ENCODE measurements at regions not wholly inside any gene's neighbourhood (a gene's known extent, or its start where the extent isn't known, plus 50 kb on each side); places are given as distances from the start of the nearest gene placed in this dataset.

DNA sequence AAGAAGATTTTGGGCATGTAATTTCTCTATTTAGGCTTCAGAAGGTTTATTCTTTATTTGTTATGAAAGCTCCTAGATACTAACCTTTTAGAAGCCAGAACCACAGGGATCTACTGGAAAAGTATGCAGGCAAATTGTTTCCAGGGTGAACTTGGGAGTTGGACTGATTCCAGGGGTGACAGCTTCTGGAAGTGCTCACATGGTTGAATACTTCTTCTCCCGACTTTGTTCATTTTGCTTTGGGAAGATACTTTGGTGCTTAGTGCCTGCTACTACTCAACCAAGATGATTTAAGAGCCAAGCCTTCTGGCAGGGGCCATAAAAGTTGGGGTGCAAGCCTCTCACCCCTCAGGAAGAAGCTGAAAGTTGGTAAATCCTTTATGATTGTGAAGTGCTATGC, 445.6 kb downstream of the ACTRT1 start:
- H3K9ac ChIP-seq (ENCODE audit: low read depth, low read length, poor library complexity, severe bottlenecking), result no peak overlapping the region

GRCh38 chrX:127596882-127597281, 455.3 kb downstream of the ACTRT1 start:
- H3K36me3 ChIP-seq (ENCODE audit: insufficient read depth, low read length), result no peaks in the 10 kb centered on the region
- H2AFZ ChIP-seq (ENCODE audit: low read length), result no peak overlapping the region
- no peak overlapping the region for H3K9ac ChIP-seq (ENCODE audit: low read depth, low read length, poor library complexity, severe bottlenecking)
- H3K4me2 ChIP-seq (ENCODE audit: low read depth, low read length, poor library complexity, severe bottlenecking), result no peak overlapping the region
- H3K27me3 ChIP-seq (ENCODE audit: insufficient read depth, low read length, poor library complexity, severe bottlenecking), result no peaks in the 10 kb centered on the region
- TF ChIP-seq, protein P1, sequence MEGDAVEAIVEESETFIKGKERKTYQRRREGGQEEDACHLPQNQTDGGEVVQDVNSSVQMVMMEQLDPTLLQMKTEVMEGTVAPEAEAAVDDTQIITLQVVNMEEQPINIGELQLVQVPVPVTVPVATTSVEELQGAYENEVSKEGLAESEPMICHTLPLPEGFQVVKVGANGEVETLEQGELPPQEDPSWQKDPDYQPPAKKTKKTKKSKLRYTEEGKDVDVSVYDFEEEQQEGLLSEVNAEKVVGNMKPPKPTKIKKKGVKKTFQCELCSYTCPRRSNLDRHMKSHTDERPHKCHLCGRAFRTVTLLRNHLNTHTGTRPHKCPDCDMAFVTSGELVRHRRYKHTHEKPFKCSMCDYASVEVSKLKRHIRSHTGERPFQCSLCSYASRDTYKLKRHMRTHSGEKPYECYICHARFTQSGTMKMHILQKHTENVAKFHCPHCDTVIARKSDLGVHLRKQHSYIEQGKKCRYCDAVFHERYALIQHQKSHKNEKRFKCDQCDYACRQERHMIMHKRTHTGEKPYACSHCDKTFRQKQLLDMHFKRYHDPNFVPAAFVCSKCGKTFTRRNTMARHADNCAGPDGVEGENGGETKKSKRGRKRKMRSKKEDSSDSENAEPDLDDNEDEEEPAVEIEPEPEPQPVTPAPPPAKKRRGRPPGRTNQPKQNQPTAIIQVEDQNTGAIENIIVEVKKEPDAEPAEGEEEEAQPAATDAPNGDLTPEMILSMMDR (conservative IDR thresholded peaks at IDR 0.05; ENCODE audit: low read length), result no peak
- TF ChIP-seq EZH2phosphoT487 (IDR thresholded peaks at IDR 0.05; ENCODE audit: borderline replicate concordance), result no peak
- no peaks in the 10 kb centered on the region for H3K9me2 ChIP-seq (replicated peaks; ENCODE audit: low read depth, low read length)
- H3K9me3 ChIP-seq (ENCODE audit: insufficient read depth, low read depth, low read length), result no peaks in the 10 kb centered on the region
- H3K4me3 ChIP-seq (ENCODE audit: low read length, poor library complexity, severe bottlenecking), result no peak overlapping the region
- no peaks in the 10 kb centered on the region for H3F3A ChIP-seq (ENCODE audit: low read depth)
- H3K79me2 ChIP-seq (ENCODE audit: insufficient read depth, low read length), result no peaks in the 10 kb centered on the region
- H4K20me1 ChIP-seq (ENCODE audit: insufficient read depth, low read length, poor library complexity, severe bottlenecking), result no peaks in the 10 kb centered on the region
- H3K4me1 ChIP-seq (ENCODE audit: insufficient read depth, low read length, poor library complexity, severe bottlenecking), result no peaks in the 10 kb centered on the region

More for the DNA sequence above, 445.6 kb downstream of the ACTRT1 start:
- H3K9me2 ChIP-seq (replicated peaks; ENCODE audit: low read depth, low read length), result no peaks in the 10 kb centered on the region
- no peak overlapping the region for H2AFZ ChIP-seq (ENCODE audit: low read length)
- H3K9me3 ChIP-seq (ENCODE audit: insufficient read depth, low read depth, low read length), result no peaks in the 10 kb centered on the region
- H3K27me3 ChIP-seq (ENCODE audit: insufficient read depth, low read length, poor library complexity, severe bottlenecking), result no peaks in the 10 kb centered on the region
- no peaks in the 10 kb centered on the region for H4K20me1 ChIP-seq (ENCODE audit: insufficient read depth, low read length, poor library complexity, severe bottlenecking)
- no peak overlapping the region for H3K4me3 ChIP-seq (ENCODE audit: low read length, poor library complexity, severe bottlenecking)
- no peak for TF ChIP-seq EZH2phosphoT487 (IDR thresholded peaks at IDR 0.05; ENCODE audit: borderline replicate concordance)
- TF ChIP-seq, protein P1 (conservative IDR thresholded peaks at IDR 0.05; ENCODE audit: low read length), result no peak
- H3K79me2 ChIP-seq (ENCODE audit: insufficient read depth, low read length), result no peaks in the 10 kb centered on the region
- no peaks in the 10 kb centered on the region for H3K36me3 ChIP-seq (ENCODE audit: insufficient read depth, low read length)
- no peaks in the 10 kb centered on the region for H3K4me1 ChIP-seq (ENCODE audit: insufficient read depth, low read length, poor library complexity, severe bottlenecking)
- no peaks in the 10 kb centered on the region for H3F3A ChIP-seq (ENCODE audit: low read depth)
- no peak overlapping the region for H3K4me2 ChIP-seq (ENCODE audit: low read depth, low read length, poor library complexity, severe bottlenecking)

- Histone ChIP-seq H3K27me3 (ENCODE audit: insufficient read depth, low read length, poor library complexity, severe bottlenecking) (no peaks in the 10 kb centered on the region), H3K79me2 (ENCODE audit: insufficient read depth, low read length) (no peaks in the 10 kb centered on the region), H3K9ac (ENCODE audit: low read depth, low read length, poor library complexity, severe bottlenecking) (no peak overlapping the region), H3K4me3 (ENCODE audit: low read length, poor library complexity, severe bottlenecking) (no peak overlapping the region), H4K20me1 (ENCODE audit: insufficient read depth, low read length, poor library complexity, severe bottlenecking) (no peaks in the 10 kb centered on the region), H2AFZ (ENCODE audit: low read length) (no peak overlapping the region), H3K4me2 (ENCODE audit: low read depth, low read length, poor library complexity, severe bottlenecking) (no peak overlapping the region), H3K36me3 (ENCODE audit: insufficient read depth, low read length) (no peaks in the 10 kb centered on the region), H3F3A (ENCODE audit: low read depth) (no peaks in the 10 kb centered on the region), H3K9me2 (replicated peaks; ENCODE audit: low read depth, low read length) (no peaks in the 10 kb centered on the region), H3K4me1 (ENCODE audit: insufficient read depth, low read length, poor library complexity, severe bottlenecking) (no peaks in the 10 kb centered on the region), H3K9me3 (ENCODE audit: insufficient read depth, low read depth, low read length) (no peaks in the 10 kb centered on the region)
- TF ChIP-seq, protein P1 (conservative IDR thresholded peaks at IDR 0.05; ENCODE audit: low read length), result no peak
- TF ChIP-seq EZH2phosphoT487 (IDR thresholded peaks at IDR 0.05; ENCODE audit: borderline replicate concordance), result no peak
These were observed 473.8 kb downstream of the ACTRT1 start for GRCh38 chrX:127578395-127578794.
